ENCODE measurements at regions not wholly inside any gene's neighbourhood (a gene's known extent, or its start where the extent isn't known, plus 50 kb on each side); places are given as distances from the start of the nearest gene placed in this dataset.
"Not testable (repeated sequence)": the region's sequence is repeated elsewhere in the genome, so short reads cannot be mapped to it uniquely, and the experiment has no call there.

DNA sequence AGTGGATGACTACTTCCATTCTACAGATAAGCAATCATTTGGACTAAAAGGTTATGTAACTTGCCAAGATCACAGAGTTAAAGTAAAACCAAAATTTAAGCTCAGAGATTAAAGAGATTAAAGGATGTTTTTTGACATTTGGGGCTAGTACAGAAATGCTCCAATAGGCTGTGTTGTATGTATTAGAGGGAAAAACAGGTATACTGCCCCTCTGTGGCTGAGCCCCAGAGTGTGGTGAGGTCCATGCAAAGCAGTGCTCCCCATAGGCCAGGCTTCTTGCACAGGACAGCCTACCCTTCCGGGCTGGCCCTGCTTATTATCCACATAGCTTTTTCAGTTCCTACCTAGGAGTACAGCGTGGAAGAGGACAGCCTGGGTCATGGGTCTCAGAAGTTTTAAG is 322.8 kb downstream of the POM121L12 start:
- TF ChIP-seq, protein P1, sequence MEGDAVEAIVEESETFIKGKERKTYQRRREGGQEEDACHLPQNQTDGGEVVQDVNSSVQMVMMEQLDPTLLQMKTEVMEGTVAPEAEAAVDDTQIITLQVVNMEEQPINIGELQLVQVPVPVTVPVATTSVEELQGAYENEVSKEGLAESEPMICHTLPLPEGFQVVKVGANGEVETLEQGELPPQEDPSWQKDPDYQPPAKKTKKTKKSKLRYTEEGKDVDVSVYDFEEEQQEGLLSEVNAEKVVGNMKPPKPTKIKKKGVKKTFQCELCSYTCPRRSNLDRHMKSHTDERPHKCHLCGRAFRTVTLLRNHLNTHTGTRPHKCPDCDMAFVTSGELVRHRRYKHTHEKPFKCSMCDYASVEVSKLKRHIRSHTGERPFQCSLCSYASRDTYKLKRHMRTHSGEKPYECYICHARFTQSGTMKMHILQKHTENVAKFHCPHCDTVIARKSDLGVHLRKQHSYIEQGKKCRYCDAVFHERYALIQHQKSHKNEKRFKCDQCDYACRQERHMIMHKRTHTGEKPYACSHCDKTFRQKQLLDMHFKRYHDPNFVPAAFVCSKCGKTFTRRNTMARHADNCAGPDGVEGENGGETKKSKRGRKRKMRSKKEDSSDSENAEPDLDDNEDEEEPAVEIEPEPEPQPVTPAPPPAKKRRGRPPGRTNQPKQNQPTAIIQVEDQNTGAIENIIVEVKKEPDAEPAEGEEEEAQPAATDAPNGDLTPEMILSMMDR (IDR thresholded peaks at IDR 0.05; ENCODE audit: unreplicated experiment in 3 of 3): no peak
- no peaks in the 10 kb centered on the region for H3K9me3 Mint-ChIP-seq
- no peaks in the 10 kb centered on the region for H3K4me1 Mint-ChIP-seq
- no peaks in the 10 kb centered on the region for H3K36me3 Mint-ChIP-seq (ENCODE audit: low read depth)
- no peak overlapping the region for H3K4me3 Mint-ChIP-seq
- no peaks in the 10 kb centered on the region for H3K27me3 Mint-ChIP-seq (ENCODE audit: low read depth)
- no peak overlapping the region for H3K27ac Mint-ChIP-seq

- H3K9me3 Mint-ChIP-seq: no peaks in the 10 kb centered on the region
- H3K27me3 Mint-ChIP-seq (ENCODE audit: low read depth): no peaks in the 10 kb centered on the region
- no peaks in the 10 kb centered on the region for H3K4me1 Mint-ChIP-seq
- TF ChIP-seq, protein P1 (IDR thresholded peaks at IDR 0.05; ENCODE audit: unreplicated experiment in 3 of 3): no peak
- peaks cover 3% of the 10 kb centered on the region for H3K36me3 Mint-ChIP-seq (ENCODE audit: low read depth)
- no peak overlapping the region for H3K27ac Mint-ChIP-seq
- no peak overlapping the region for H3K4me3 Mint-ChIP-seq
Measured at GRCh38 chr7:53383131-53383530, 347.7 kb downstream of the POM121L12 start.

DNA sequence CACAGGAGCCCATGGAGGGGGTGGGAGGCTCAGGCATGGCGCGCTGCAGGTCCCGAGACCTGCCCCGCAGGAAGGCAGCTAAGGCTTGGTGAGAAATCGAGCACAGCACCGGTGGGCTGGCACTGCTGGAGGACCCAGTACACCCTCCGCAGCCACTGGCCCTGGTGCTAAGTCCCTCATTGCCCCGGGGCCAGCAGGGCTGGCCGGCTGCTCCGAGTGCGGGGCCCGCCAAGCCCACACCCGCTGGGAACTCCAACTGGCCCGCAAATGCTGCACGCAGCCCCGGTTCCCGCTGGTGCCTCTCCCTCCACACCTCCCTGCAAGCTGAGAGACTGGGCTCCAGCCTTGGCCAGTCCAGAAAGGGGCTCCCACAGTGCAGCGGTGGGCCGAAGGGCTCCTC is 349.8 kb downstream of the POM121L12 start:
- not testable (repeated sequence) for H3K9me3 Mint-ChIP-seq; H3K27ac Mint-ChIP-seq; H3K27me3 Mint-ChIP-seq (ENCODE audit: low read depth); H3K4me3 Mint-ChIP-seq; H3K4me1 Mint-ChIP-seq; H3K36me3 Mint-ChIP-seq (ENCODE audit: low read depth)

- Mint-ChIP-seq H3K4me3 (no peak overlapping the region), H3K4me1 (no peaks in the 10 kb centered on the region), H3K9me3 (no peaks in the 10 kb centered on the region), H3K36me3 (ENCODE audit: low read depth) (no peaks in the 10 kb centered on the region), H3K27ac (no peak overlapping the region), H3K27me3 (ENCODE audit: low read depth) (no peaks in the 10 kb centered on the region)
- TF ChIP-seq, protein P1 (IDR thresholded peaks at IDR 0.05; ENCODE audit: unreplicated experiment in 3 of 3): no peak
Measured at GRCh38 chr7:53387515-53387914, 352.1 kb downstream of the POM121L12 start.

- TF ChIP-seq, protein P1 (IDR thresholded peaks at IDR 0.05; ENCODE audit: unreplicated experiment in 3 of 3): no peak
- H3K27me3 Mint-ChIP-seq (ENCODE audit: low read depth): no peaks in the 10 kb centered on the region
- H3K4me3 Mint-ChIP-seq: peak overlapping the region in 2 of 3 experiments; percentile 58 to 68
- no peaks in the 10 kb centered on the region for H3K36me3 Mint-ChIP-seq (ENCODE audit: low read depth)
- peak overlapping the region; percentile 62 to 93 (median 76) for H3K27ac Mint-ChIP-seq
- H3K4me1 Mint-ChIP-seq: no peaks in the 10 kb centered on the region
- no peaks in the 10 kb centered on the region for H3K9me3 Mint-ChIP-seq
Measured at GRCh38 chr7:53397911-53398310, 362.5 kb downstream of the POM121L12 start.

DNA sequence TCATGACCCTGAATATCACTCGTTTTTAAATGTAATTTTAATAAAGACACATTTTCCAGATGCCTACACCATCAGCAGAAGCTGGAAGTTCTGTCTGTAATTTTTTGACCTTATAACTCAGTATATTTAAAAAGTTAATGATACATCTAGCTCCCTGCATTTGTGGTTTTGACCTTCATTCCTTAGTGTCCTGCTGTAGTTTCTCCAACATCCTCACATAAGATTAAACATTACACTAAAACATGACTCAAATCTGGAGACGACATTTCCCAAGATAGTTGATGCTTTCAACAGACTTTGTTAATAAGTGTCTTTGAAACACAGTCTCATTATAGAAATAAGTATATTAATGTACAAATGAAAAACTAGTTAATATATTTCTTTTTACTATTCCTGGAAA is 363.1 kb downstream of the POM121L12 start:
- Mint-ChIP-seq H3K27me3 (ENCODE audit: low read depth) (no peaks in the 10 kb centered on the region), H3K9me3 (no peaks in the 10 kb centered on the region), H3K27ac (peak overlapping the region; percentile 56 to 93 (median 76)), H3K4me1 (no peaks in the 10 kb centered on the region), H3K36me3 (ENCODE audit: low read depth) (no peaks in the 10 kb centered on the region), H3K4me3 (peak overlapping the region in 2 of 3 experiments; percentile 58 to 68)
- TF ChIP-seq, protein P1 (IDR thresholded peaks at IDR 0.05; ENCODE audit: unreplicated experiment in 3 of 3): no peak
